NCI-H2227 treated with DMSO at 0.1 percent for 48 hours (cell line): ENCODE measurements at regions not wholly inside any gene's neighbourhood (a gene's known extent, or its start where the extent isn't known, plus 50 kb on each side); places are given as distances from the start of the nearest gene placed in this dataset.

Source experiments
- DNase-seq: peaks from one replicate; lab custom pipeline; 2025; lab: John Stamatoyannopoulos, UW

DNA sequence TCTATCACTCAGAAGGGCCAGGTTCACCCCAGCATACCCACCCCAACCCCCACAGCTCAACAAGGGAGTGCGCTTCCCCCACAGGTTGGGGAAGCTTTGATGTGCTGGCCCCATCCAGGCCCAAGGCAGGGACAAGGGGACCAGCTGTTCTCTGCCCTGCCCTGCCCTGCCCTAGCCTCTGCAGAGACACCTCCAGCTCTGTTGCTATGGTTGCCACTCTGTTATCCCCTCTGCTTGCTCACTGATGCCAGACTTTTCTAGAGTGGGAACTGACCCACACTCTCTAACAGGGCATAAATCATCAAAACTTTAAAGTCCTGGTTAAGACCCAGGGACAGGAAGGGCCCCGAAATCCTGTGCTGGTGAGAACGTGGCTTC is 50.4 kb upstream of the ENPP7 start:
- no peak for DNase-seq

DNA sequence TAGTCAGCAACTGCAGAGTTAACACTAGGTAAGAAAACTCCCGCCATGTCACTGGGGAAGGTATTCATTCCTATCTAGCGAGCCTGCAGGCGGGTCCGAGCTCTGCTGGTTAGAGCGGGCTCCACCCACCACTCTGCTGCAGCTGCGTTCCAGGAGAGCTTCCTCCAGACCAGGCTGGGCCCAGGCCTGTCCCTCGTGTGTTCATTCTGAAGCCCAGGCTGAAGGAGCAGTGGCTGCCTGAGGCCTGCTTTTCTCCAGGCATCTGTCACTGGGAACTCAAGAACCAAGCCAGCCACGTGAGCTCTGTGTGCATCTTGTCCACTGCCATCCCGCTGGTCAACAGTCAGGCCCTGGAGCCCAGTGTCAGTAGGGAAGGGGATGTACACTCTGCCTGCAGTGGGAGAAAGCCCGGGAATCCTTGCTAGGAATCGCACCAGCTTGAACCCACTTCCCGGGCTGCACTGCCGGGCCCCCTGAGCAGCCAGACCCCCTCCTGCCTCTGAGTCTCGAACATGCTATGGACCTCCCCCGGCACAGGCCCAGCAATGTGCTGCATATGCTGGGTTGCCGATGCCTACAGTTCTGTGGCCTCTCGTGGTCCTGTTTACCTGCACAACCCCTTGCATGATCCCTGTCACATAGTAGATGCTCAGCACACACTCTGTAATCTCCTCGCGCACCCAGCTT is 51.0 kb upstream of the ENPP7 start:
- DNase-seq, result no peak

GRCh38 chr17:79678736-79679255 is 51.9 kb upstream of the ENPP7 start:
- DNase-seq, result no peak

- DNase-seq, result no peak
These were observed 52.5 kb upstream of the ENPP7 start for GRCh38 chr17:79678091-79678735.

GRCh38 chr17:79677646-79678045 is 53.1 kb upstream of the ENPP7 start:
- no peak for DNase-seq

GRCh38 chr17:79676796-79677195 is 53.9 kb upstream of the ENPP7 start:
- DNase-seq, result no peak

DNA sequence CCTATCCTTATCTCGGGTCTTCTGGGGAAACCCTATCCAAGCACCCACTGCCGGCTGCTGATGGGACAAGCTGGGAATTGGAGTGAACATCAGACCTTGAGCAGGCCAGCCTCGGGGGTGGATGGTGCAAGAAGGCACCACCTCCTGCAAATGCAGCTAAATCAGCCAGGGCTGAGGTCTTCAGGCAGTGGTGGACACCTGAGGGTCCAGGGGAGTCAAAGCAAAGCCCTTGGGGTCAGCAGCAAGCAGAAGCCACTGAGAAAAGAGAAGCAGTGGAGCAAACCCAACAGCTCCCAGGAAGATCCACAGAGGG is 55.4 kb upstream of the ENPP7 start:
- DNase-seq, result no peak

GRCh38 chr17:79674506-79675412 is 56.0 kb upstream of the ENPP7 start:
- DNase-seq, result no peak

GRCh38 chr17:79673517-79673916 is 57.2 kb upstream of the ENPP7 start:
- no peak for DNase-seq

DNA sequence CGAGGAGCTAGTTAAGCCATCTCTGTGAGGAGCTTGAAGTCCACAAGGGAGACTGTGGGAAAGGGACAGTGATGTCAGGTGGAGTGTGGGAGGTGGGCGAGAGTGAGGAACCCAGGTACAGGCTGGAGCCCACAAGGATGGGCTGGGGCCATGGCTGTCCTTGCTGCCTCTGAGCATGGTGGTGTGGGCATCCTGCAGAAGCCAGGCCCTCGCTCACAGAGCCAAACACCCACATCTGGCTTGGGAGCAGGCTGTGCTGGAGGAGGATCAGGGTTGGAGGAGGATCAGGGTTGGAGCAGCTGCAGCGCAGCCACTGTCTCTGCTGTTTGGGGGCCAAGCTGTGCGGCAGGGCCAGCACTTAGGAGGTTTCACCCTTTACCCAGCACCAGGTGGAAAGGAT is 58.2 kb upstream of the ENPP7 start:
- no peak for DNase-seq

DNA sequence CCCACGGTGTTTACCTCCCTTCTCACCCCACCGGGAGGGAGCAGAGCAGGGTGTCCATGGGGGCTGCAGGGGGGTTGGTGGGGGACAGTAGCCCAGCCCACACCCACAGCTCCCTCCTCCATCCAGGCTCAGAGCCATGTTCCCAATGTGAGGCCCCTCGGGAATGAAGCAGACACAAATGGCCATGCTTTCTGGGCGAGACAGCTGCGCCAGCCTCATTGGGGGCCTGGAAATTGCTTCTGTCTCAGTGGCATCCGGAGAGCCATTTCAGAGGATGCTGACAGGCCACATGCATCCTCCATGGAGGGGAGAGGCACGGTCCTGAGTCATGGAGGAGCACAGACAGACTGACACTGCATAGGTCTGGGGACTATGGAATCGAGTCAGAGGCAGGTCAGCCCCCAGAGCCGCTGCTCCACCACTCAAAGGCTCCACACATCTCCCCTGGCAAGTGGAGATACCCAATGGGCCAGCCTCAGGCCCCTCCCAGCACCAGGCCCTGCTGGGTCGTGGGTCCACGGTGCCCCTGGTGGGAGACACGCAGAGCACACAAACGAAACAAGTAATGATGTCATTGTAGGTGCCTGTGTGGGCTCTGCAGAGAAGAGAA is 59.6 kb upstream of the ENPP7 start:
- no peak for DNase-seq

DNA sequence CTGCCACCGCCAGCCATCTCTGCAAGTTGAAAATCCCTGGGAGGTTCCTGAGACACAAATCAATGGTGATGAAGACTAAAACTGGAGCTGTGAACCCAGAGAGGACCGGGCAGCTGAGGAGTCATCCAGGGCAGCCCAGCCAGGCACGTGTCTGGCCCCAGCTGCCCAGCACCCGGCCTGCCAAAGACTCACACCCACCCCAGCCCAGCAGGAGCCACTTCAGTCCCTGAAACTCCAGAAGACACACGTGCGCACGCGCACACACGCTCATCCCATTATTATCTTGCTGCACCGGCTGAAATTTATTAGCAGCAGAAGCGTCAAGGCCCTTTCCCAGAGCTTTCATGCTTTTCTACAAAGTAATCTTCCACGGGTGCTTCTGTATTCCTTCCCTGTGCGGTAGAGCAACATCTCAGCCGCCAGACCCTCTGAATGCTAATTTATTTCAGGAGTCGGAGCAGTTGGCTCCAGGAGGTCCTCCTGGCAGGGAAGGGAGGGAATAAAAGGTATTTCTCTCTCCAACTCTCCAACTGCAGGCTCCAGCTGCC is 59.8 kb upstream of the RBFOX3 start:
- DNase-seq, result peak; percentile 48

- DNase-seq, result no peak
These were observed 59.0 kb upstream of the RBFOX3 start for GRCh38 chr17:79669861-79670260.

DNA sequence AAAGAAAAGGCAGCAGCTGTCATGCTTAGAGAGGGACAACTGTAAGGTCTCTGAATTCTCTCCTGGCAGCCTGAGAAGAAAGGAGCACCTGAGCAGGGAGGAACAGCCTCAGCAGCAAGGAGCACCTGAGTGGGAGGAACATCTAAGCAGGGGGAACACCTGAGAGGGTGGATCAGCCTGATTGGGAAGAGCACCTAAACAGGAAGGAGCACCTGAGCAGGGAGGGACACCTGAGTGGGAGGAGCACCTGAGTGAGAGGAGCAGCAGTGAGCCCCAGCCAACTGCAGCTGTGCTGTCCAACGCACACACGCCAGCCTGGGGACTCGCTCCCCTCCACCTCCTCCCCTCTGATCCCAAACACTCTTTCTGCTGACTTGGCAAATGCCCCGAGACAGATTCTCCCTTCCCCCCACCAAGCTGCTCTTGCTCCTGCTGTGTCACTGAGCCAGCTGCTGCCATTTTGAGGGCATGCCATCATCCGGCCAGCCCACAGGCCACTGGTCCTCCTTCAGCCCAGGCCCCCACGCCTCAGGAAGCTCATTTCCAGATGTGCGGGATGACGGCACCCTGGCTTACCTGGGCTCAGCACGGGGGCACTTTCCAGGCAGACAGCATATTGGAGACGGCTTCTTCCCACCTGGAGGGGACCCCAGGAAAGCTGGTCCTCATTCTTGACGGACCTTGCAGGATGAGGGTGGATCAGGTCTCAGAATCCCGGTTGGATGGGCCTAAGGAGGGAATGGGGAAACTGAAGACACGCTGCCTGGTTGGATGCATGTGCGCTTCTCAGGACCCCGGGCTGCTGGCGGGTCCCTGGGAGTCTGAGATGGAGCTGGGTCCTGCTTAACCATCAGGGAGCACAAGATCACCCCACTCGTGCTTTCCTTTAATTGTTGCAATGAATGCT is 57.7 kb upstream of the RBFOX3 start:
- no peak for DNase-seq

DNA sequence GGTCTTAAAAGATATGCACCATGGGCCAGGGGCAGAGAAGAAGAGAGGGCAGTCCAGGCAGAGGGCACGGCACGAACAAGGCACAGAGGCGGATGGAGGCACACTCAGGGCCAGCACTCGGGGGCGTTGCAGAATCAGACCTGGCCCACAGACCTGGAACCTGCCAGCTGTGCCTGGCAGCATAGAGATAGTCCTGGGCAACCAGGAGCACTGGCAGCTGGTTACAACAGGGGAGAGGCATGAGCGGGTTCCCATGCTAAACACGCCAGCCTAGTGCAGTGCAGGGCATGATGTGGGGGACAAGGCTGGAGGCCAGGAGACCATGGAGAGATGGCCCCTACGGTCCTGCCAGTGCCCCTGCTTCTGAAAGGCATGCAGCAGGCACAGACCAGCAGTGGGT is 56.9 kb upstream of the RBFOX3 start:
- DNase-seq, result no peak

DNA sequence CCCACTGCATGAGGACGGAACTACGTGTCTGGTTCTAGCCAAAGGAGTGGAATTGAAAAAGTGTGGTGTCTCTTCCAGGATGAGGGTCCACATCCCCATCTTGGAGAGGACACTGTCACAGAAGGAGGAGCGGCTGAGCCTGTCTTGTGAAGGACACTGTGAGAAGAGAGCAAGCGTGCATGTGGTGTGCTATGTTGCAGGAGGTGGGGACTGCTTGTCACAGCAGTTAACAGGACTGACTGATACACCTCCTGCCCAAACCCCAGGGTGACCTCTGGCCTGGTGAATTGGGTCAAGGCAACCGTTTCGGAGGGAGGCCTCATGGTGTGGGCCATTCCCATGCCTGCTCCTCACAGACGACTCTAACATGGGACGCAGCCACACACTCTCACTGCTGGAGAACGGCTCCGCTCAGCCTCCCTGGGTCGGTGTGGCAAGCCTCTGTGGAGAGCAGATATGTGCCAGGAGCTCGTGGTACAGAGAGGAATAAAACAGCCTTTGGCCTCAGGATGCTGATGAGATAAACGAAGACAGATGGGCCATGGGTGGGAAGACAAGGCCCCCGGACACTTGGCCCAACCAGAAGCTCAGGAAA is 56.4 kb upstream of the RBFOX3 start:
- DNase-seq, result no peak

GRCh38 chr17:79666111-79666510 is 55.3 kb upstream of the RBFOX3 start:
- no peak for DNase-seq

- no peak for DNase-seq
These were observed 54.3 kb upstream of the RBFOX3 start for GRCh38 chr17:79664930-79665737.

DNA sequence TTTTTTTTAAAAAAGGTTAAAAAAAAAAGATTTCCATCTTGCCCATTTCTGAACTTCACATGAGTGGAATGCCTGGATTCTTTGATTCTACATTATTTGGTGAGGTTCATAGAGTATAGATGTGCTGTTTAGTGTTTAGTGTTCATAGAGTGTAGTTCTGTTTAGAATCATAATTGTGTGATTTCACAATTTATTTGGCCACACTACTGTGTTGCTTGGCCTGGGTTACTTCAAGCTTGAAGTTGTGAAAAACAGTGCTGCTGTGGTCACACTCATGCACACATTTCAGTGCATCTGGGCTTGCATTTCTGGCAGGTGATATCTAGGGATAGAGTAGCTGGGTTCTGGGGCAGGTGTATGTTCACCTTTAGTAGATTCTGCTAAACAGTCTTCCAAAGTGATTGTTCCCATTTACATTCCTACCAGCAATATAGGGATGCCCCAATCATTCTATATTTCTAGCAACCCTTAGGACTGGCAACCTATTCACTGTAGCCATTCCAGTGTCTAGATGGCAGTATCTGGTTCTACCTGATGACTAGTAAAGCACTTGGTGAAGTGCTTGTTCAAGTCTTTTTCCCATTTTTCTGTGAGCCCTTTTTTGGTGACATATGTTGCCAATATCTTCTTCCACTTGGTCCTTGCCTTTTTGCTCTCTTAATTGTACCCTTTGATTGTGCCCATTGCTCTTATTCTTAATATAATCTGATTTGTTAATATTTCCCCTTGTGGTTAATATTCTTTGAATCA is 50.6 kb upstream of the RBFOX3 start:
- DNase-seq, result no peak
